Activated T-cell treated with anti-CD3 and anti-CD28 coated beads, Interleukin-2, amount 50 U/mL, for 24 hours (primary cell): ENCODE measurements at regions not wholly inside any gene's neighbourhood (a gene's known extent, or its start where the extent isn't known, plus 50 kb on each side); places are given as distances from the start of the nearest gene placed in this dataset.

Source experiments
- DNase-seq: peaks from one replicate; pipeline ENCODE4 v3.0.0-alpha.2; 2020
- H3K27ac Mint-ChIP-seq: 2 replicates; pipeline ENCODE4 v1.8.0; 2020; ENCODE audit warnings: mild to moderate bottlenecking, mixed read lengths
- H3K27me3 Mint-ChIP-seq: 2 replicates; pipeline ENCODE4 v1.8.0; 2020; ENCODE audit warnings: mixed read lengths
- H3K36me3 Mint-ChIP-seq: 2 replicates; pipeline ENCODE4 v1.8.0; 2020; ENCODE audit warnings: low read depth, mixed read lengths
- H3K4me1 Mint-ChIP-seq: 2 replicates; pipeline ENCODE4 v1.8.0; 2020; ENCODE audit warnings: low read depth, mixed read lengths
- H3K4me3 Mint-ChIP-seq: 2 replicates; pipeline ENCODE4 v1.8.0; 2020; ENCODE audit warnings: mild to moderate bottlenecking, moderate library complexity, mixed read lengths
- H3K9me3 Mint-ChIP-seq: 2 replicates; pipeline ENCODE4 v1.8.0; 2020; ENCODE audit warnings: mixed read lengths

DNA sequence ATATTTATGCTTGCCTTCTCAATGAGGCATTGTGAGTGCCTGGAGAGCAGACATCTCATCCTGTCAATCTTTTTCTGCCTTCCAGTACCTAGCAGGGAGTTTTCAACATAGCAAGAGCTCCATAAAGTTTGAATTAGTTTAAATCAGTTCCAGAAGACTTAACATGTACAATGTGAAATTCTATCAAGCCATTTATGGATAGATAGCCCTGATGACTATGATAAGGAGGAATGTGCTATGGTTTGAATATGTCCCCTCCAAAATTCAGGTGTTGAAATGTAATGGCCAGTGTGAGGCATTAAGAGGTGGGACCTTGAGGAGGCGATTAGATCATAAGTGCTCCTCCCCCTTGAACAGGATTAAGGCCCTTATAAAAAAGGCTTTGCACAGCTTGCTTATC lies 306.9 kb upstream of the SMARCA2 start:
- Mint-ChIP-seq H3K27me3 (peaks cover 46% of the 10 kb centered on the region), H3K4me3 (no peak overlapping the region), H3K9me3 (no peaks in the 10 kb centered on the region), H3K4me1 (no peaks in the 10 kb centered on the region), H3K36me3 (no peaks in the 10 kb centered on the region), H3K27ac (no peak overlapping the region)
- no peak for DNase-seq

DNA sequence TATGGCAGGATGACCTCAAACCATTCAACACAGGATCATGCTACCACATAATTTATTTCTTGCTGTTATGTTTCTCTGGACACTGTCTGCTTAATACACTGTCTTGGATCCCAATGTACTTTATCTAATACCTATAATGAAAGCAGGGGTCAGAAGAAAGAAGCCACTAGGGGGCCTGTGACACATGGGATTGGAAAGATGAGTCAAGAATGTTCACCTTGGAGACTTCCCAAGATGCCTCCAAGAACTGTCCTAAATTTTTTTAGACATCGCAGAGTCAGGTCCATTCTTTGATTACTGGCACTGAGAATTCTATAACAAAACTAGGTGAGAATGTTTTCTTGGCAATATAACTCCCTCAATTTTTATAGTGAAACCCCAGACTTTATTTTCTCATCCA lies 305.8 kb upstream of the SMARCA2 start:
- Mint-ChIP-seq H3K36me3 (no peaks in the 10 kb centered on the region), H3K9me3 (no peaks in the 10 kb centered on the region), H3K27me3 (peaks cover 41% of the 10 kb centered on the region), H3K4me3 (no peak overlapping the region), H3K4me1 (no peaks in the 10 kb centered on the region), H3K27ac (no peak overlapping the region)
- DNase-seq = no peak

DNA sequence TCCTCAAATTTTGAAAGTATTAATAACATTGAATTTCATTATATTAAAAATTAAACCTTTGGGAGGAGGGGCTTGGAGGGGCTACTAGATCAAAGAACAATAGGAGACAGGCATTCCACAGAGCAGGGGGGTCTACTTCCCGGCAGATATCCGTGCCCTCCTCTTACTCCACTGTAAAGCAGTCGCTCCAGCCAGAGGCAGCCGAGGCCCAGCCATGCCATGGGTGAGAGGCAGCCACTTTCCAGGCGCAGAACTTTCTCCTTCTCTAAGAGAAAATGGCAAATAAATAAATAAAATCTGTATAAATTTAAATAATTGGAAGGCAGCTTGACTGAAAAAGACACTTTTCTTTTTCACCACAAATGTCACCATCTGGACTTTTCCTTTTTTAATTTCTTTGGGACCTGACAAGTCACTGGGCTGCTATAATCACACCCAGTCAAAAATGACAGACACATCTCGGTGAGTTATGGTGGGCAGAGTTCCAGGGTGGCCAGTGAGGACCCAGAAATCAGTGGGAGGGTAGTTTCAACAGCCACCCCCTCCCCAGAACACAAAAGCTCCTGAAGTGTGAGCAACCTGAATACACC lies 302.2 kb upstream of the SMARCA2 start:
- Mint-ChIP-seq H3K9me3 (no peaks in the 10 kb centered on the region), H3K4me1 (no peaks in the 10 kb centered on the region), H3K4me3 (no peak overlapping the region), H3K36me3 (no peaks in the 10 kb centered on the region), H3K27me3 (peaks cover 34% of the 10 kb centered on the region), H3K27ac (no peak overlapping the region)
- DNase-seq = no peak

DNA sequence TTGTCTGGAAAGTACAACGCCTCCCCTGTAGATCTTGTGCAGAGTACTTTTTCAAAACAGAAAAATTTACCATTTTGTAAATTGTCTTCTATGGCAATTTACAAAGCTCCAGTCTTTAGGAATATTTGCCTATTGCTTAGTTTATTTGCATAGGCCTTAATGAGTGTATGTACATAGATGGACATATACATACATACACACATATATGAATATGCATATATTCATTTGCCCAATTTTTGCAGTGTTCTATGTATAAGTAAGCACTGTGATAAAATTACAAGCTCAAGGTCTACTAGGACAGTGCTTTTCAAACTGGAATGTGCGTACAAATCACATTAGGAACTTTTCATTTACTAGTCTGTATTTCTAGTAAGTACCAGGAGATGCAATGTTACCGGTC lies 301.3 kb upstream of the SMARCA2 start:
- H3K36me3 Mint-ChIP-seq = no peaks in the 10 kb centered on the region
- DNase-seq = no peak
- no peaks in the 10 kb centered on the region for H3K9me3 Mint-ChIP-seq
- H3K27me3 Mint-ChIP-seq = peaks cover 37% of the 10 kb centered on the region
- H3K27ac Mint-ChIP-seq = no peak overlapping the region
- no peak overlapping the region for H3K4me3 Mint-ChIP-seq
- H3K4me1 Mint-ChIP-seq = no peaks in the 10 kb centered on the region

DNA sequence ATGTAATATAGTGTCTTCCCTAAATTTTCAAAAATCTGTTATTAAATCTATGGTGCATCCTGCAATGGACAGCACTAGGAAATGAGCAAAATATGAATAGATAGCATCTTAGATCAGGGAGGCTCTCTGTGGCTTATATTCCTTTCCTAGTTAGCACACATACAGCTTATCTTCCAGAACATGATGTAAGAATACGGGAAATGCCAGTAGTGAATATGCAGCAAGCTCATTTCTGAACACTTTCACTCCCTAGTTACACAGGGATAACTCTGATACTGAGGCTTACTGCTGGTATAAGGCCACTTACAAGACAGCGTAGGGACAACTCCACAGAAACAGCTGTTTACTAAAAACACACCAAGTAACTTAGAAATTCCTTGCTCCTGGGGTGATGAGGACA lies 297.3 kb upstream of the SMARCA2 start:
- Mint-ChIP-seq H3K27me3 (peaks cover 34% of the 10 kb centered on the region), H3K4me3 (no peak overlapping the region), H3K9me3 (no peaks in the 10 kb centered on the region), H3K36me3 (no peaks in the 10 kb centered on the region), H3K27ac (no peak overlapping the region), H3K4me1 (no peaks in the 10 kb centered on the region)
- no peak for DNase-seq

DNA sequence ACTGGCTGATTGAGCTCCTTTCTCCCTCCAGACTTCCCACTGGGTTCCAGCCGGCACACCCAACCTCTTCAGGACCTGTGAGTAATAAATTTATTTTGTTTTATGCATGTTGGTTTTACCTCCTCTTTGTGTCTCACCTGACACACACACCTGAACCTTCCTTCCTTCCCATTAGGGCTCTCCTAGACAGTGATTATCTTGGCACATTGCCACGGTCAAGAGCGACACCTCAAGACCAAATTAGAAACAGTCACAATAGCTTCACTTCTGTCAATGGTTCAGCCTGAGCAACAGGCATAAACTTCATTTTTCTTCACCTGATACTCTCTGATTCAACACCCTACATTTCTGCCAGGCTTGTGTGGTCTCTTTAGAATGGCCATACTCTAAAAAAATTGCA lies 296.3 kb upstream of the SMARCA2 start:
- Mint-ChIP-seq H3K27me3 (peaks cover 41% of the 10 kb centered on the region), H3K36me3 (no peaks in the 10 kb centered on the region), H3K9me3 (no peaks in the 10 kb centered on the region), H3K4me1 (no peaks in the 10 kb centered on the region), H3K4me3 (no peak overlapping the region), H3K27ac (no peak overlapping the region)
- no peak for DNase-seq

DNA sequence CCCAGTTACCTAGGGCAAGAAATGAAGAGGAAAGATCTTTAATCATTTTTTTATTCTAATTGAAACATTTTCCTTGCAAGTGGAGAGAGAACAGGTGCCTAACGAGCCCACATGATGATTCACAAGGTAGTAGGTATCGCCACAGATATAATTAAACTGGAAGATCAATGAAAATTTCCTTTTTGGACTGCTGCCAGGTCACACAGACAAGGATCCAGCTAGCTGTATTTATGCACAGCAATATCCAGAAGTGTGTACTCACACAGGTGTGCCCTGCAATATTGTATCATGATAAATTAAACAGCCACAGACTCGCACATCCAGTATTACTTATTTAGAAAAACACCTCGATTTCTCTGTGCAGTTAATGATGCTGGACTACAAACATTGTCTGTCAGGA lies 294.0 kb upstream of the SMARCA2 start:
- H3K4me3 Mint-ChIP-seq = no peak overlapping the region
- no peak for DNase-seq
- no peaks in the 10 kb centered on the region for H3K4me1 Mint-ChIP-seq
- no peaks in the 10 kb centered on the region for H3K9me3 Mint-ChIP-seq
- H3K36me3 Mint-ChIP-seq = no peaks in the 10 kb centered on the region
- H3K27me3 Mint-ChIP-seq = peaks cover 36% of the 10 kb centered on the region
- no peak overlapping the region for H3K27ac Mint-ChIP-seq

DNA sequence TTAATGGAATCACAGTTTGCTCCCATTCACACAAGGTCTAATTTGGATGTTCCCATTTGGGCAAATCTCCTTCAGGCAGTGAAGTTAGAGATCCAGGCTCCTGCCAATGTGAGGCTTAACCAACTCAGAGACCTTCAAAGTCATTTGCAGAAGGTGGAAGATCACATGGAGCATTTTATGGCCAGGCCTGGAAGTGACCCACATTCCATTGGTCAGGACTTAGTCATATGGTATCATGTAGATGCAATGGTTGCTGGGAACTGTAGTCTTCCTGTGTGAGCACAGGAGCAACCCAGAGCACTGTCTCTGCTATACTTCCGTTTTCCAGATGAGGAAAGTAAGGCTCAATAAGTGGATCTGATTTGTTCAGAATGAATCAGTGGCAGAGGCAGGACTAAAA lies 292.7 kb upstream of the SMARCA2 start:
- Mint-ChIP-seq H3K4me1 (no peaks in the 10 kb centered on the region), H3K36me3 (no peaks in the 10 kb centered on the region), H3K9me3 (no peaks in the 10 kb centered on the region), H3K4me3 (no peak overlapping the region), H3K27ac (no peak overlapping the region), H3K27me3 (peaks cover 31% of the 10 kb centered on the region)
- no peak for DNase-seq

DNA sequence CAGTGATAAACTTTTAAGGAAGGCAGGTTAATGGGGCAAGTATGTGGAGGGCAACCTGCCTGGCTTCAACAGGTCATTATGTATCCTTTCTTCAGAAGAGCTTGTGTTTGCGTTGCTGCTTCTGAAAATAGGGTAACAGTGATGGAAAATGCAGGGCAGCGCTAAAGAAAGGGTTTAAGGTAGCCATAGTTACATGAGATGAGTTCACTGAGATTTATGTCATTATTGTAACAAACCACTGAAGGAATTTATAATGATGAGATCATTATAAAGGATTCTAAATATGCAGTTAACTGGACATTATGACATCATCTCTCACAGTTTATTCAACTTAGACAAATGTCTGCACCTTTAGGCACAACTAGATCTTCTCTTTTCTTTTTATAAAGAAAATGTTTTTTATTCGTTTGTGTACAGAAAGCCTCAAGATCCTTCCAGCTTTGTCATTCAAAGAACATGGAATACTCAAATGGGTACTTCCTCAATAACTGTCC lies 291.6 kb upstream of the SMARCA2 start:
- no peak overlapping the region for H3K4me3 Mint-ChIP-seq
- H3K9me3 Mint-ChIP-seq = no peaks in the 10 kb centered on the region
- no peak for DNase-seq
- H3K27ac Mint-ChIP-seq = no peak overlapping the region
- no peaks in the 10 kb centered on the region for H3K4me1 Mint-ChIP-seq
- no peaks in the 10 kb centered on the region for H3K36me3 Mint-ChIP-seq
- peaks cover 22% of the 10 kb centered on the region for H3K27me3 Mint-ChIP-seq

DNA sequence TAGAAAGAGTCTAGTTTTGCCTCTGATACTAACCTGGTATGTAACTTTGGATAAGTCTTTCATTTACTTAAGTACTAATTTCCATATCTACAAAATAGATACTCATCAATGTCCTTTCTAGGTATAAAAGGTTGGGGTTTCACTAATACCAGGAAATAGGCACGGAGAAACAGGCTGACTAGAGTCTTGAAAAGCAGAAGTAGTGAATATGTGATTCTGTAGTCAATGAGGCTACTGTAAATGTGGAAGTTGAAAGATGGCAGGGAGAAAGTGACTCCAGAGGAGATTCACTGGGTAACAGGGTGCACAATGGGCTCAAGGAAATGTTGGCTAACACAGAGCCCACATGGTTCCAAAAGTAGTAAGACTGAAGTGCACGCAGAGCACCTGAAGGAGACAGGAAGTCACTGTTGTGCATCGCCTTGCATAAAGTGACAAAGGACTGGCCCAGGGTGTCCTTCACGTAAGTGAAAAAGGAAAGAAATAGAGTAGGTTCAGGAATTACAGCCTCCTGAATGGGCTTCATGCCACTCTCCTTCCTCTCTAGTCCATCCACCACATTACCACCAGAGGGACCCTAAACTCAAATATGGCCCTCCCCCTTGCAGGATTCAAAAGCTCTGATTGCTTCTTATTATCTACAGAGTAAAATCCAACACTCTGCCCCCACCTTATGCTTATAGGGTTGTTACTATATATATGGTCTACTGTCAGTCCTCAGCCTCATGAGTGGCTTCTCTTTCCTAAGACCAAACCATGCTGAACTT lies 288.0 kb upstream of the SMARCA2 start:
- H3K4me1 Mint-ChIP-seq = no peaks in the 10 kb centered on the region
- peaks cover 14% of the 10 kb centered on the region for H3K27me3 Mint-ChIP-seq
- H3K36me3 Mint-ChIP-seq = no peaks in the 10 kb centered on the region
- no peaks in the 10 kb centered on the region for H3K9me3 Mint-ChIP-seq
- no peak overlapping the region for H3K4me3 Mint-ChIP-seq
- H3K27ac Mint-ChIP-seq = no peak overlapping the region
- no peak for DNase-seq

DNA sequence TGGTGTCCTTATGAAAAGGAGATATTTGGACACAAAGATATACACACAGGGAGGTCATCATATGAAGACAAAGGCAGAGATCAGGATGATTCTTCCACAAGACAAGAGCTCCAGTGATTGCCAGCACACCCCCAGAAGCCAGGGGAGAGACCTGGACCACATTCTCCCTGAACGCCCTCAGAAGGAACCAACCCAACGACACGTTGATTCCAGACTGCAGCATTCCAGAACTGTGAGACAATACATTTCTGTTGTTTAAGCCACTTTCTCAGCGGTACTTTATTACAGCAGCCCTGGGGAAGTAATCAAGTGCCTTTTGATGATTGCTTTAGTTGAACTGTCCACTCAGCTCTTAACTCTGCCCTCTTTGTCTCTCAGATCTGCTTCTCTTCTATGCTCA lies 285.5 kb upstream of the SMARCA2 start:
- DNase-seq = no peak
- Mint-ChIP-seq H3K27ac (no peak overlapping the region), H3K4me3 (no peak overlapping the region), H3K36me3 (no peaks in the 10 kb centered on the region), H3K27me3 (peaks cover 1% of the 10 kb centered on the region), H3K9me3 (no peaks in the 10 kb centered on the region), H3K4me1 (no peaks in the 10 kb centered on the region)

DNA sequence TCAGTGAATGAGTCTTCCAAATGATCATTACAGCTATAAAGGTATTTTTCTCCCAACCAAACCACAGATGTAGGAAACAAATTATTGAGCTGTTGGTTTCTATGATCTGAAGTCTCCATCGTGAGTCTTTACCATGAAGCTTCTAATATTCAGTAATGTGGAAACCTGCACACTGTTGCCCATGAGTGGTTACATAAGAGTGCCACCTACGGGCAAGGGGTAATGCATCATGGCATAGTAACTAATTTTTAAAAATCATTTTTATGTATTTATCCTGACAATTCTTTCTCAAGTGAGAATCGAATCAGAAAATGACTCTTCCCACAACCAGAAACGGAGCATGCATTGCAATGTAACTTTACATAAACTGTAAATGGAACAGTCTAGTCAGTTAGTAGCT lies 282.5 kb upstream of the SMARCA2 start:
- H3K9me3 Mint-ChIP-seq = no peaks in the 10 kb centered on the region

DNA sequence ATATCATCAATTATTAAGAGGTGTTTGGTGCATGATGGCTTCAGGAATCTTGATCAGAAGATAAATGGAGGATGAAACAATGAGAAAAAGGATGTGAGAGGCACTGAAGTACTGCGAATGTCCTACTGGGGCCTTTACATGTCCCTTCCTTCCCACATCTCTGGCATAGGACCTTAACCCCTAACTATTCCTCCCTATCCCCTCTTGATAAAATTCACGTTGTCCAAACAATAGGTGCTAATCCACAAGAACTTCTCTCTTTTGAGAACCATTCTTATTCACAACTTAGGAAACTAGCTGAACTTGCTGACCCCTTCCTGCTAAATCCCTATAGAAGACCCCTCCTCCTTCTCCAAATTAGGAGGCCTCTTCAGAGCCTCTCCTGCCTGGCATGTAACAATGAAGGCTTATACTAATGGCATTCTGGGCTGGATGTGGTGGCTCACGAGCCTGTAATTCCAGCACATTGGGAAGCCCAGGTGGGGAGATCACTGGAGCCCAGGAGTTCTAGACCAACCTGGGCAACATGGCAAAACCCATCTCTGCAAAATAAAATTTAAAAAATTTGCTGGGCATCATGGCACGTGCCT lies 276.5 kb upstream of the SMARCA2 start:
- Mint-ChIP-seq H3K4me3 (no peak overlapping the region), H3K9me3 (no peaks in the 10 kb centered on the region), H3K36me3 (no peaks in the 10 kb centered on the region), H3K27ac (no peak overlapping the region), H3K27me3 (peaks cover 8% of the 10 kb centered on the region), H3K4me1 (no peaks in the 10 kb centered on the region)
- DNase-seq = no peak

More for the DNA sequence above, 282.5 kb upstream of the SMARCA2 start:
- H3K27me3 Mint-ChIP-seq = no peaks in the 10 kb centered on the region
- DNase-seq = no peak
- no peaks in the 10 kb centered on the region for H3K36me3 Mint-ChIP-seq
- H3K4me1 Mint-ChIP-seq = no peaks in the 10 kb centered on the region
- H3K27ac Mint-ChIP-seq = no peak overlapping the region
- H3K4me3 Mint-ChIP-seq = no peak overlapping the region

DNA sequence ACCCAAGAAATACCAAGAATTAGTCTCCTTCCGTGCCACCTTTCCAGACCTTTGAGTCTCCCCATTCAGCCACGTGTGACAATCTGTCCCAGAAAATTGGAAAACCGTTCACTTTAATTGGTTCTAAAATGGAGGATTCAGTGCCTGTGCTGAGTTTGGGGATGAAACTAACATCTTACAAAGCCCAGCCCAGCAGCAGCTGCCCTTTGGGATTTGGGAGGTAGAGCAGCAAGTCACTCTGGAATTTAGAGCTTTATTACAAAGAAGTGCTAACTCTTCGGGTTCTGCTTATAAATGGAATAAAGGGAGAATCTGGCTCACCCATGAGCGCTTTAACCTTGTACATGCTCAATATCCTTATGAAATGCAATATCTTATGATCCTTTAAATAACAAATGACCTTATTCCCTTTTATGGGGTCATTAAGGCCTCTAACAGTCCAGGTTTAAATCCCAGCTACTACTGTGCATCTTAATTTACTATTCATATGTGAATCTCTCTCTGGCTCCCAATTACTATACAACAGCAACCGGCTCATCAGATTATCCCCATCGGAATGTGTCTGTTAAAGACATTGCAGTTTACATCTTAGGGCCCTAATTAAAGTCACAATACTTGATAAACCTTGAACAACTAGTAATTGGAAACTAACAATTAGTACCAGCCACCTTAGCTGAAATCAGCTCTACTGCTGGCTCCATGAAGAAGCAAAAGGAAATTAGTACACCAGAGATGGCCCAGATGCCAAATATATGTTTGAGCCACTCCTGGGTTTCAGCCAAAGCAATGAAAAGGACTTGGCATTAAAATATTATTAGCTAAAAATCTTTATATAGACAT lies 271.8 kb upstream of the SMARCA2 start:
- no peak for DNase-seq
- Mint-ChIP-seq H3K4me1 (no peaks in the 10 kb centered on the region), H3K27ac (no peak overlapping the region), H3K27me3 (peaks cover 26% of the 10 kb centered on the region), H3K36me3 (no peaks in the 10 kb centered on the region), H3K4me3 (no peak overlapping the region), H3K9me3 (no peaks in the 10 kb centered on the region)
